ENCODE measurements at regions not wholly inside any gene's neighbourhood (a gene's known extent, or its start where the extent isn't known, plus 50 kb on each side); places are given as distances from the start of the nearest gene placed in this dataset.
"Not testable (repeated sequence)": the region's sequence is repeated elsewhere in the genome, so short reads cannot be mapped to it uniquely, and the experiment has no call there.

- no peak for DNase-seq
Measured at GRCh38 chr12:108423486-108423885, 84.4 kb upstream of the CMKLR1 start.

DNA sequence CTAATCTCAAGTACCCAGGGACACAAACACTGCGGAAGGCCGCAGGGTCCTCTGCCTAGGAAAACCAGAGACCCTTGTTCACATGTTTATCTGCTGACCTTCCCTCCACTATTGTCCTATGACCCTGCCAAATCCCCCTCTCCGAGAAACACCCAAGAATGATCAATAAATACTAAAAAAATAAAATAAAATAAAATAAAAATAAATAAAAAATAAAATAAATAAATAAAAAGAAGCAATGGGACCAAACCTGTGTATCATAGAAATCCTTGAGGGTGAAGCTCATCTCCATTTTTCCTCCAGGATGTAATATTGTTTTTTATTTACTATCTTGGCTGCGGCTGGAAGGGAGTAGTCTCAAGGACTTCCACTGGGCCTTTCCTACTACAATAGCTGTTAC is 82.0 kb upstream of the CMKLR1 start:
- not testable (repeated sequence) for DNase-seq

DNA sequence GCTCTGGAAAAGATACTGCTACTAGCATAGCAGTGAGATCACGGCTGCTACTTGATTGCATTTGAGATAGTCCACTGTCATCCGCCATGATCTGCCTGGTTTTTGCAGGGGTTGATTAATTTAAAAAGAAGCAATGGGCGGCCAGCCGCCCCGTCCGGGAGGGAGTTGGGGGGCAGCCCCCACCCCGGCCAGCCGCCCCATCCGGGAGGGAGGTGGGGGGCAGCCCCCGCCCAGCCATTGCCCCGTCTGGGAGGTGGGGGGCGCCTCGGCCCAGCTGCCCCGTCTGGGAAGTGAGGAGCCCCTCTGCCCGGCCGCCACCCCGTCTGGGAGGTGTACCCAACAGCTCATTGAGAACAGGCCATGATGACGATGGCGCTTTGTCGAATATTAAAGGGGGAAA is 81.3 kb upstream of the CMKLR1 start:
- DNase-seq: not testable (repeated sequence)

DNA sequence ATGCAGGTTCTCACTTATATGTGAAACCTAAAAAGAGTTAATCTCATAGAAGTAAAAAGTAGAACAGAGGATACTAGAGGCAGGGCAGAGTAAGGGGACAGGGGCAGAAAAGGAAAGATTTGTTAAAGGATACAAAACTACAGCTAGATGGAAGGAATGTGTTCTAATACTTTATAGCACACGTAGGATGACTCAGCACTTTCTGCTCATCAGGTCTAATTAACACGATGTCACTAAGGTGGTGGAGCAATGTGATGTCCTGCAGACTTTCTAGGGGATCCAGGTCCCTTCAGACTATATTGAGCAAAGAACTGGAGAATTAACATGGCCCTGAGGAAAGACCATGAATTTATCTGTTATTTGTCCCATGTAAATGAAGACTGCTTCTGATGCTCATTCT is 80.8 kb upstream of the CMKLR1 start:
- DNase-seq: no peak

DNA sequence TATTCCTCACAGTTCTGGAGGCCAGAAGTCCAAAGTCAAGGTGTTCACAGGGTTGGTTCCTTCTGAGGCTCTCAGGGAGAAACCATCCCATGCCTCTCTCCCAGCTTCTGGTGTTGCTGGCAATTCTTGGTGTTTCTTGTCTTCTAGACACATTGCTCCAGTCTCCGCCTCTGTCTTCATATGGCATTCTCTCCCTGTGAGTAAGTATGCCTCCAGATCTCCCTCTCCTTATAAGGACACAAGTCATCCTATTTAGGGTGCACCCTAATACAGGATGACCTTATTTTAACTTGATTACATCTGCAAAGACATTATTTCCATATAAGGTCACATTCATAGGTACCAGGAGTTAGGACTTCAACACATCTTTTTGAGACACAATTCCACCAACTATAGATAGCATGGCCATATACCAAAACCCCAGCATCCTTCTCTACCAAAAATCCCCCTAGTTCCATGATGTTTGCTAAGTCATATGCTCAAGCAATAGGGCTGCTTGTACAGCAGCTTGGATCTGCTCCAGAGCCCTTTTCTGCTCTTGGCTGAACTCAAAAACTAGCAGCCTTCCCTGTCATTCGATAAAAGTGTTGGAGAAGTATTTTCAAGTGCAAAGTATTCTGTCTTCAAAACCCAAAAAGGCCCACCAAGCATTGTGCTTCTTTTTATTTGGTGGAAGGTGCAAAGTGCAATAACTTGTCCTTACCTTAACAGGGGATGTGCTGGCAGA is 79.2 kb upstream of the CMKLR1 start:
- DNase-seq: no peak

- no peak for DNase-seq
Measured at GRCh38 chr12:108414021-108414420, 74.9 kb upstream of the CMKLR1 start.

DNA sequence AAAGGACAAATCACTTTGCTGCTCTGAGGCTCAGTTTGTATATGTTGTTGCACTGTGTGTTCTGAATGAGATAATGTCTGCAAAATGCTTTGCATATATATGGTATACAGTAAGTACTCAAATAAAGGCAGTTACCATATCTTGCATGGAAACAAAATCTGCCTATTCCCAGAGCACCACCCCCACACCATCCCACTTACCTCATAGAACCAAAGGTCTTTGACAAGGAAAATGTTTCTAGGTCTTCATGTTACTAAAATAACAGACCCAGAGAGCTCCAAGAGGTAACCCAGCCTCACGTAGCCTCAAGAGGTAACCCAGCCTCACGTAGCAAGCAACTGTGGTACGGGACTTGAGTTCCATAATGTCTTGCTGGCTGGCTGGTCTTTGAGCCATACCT is 71.6 kb upstream of the CMKLR1 start:
- DNase-seq: no peak

- no peak for DNase-seq
Measured at GRCh38 chr12:108409481-108409880, 70.4 kb upstream of the CMKLR1 start.

DNA sequence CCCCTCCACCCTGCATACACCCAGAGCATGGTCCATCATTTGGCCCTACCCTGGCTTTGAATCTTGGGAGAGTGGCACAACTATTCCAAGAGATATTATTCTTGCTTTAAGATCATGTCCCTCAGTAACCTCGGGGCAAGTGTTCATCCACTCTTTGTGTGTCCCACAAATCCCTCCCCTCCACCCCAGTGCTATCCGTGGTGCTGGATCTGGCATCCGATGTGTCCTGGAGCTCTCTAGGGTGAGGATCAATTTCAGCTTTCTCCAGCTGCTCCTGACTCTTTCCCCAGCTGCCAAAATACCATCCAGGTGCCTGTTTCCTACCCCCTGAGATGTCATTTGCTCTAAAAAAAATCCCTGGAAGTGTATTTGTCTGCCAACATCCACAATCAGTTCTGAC is 64.8 kb upstream of the CMKLR1 start:
- no peak for DNase-seq

DNA sequence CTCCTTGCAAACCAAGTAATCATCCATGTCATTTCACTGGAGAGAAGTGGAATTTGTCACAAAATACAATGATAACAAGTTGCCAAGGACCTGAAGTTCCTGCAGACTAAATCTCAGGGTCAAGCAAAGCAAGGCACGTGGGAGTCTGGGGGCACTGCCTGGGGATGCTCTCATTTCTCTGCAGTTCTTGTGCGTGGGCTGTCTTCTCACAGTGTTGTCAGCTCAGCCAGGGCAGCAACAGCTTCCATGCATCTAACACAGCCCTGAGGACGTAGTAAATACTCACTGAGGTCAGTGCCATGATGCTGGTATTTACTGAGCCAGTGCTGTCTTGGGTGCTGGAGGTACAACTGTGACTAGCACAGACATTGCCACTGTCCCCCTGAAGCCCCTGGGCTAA is 62.9 kb upstream of the CMKLR1 start:
- DNase-seq: no peak

DNA sequence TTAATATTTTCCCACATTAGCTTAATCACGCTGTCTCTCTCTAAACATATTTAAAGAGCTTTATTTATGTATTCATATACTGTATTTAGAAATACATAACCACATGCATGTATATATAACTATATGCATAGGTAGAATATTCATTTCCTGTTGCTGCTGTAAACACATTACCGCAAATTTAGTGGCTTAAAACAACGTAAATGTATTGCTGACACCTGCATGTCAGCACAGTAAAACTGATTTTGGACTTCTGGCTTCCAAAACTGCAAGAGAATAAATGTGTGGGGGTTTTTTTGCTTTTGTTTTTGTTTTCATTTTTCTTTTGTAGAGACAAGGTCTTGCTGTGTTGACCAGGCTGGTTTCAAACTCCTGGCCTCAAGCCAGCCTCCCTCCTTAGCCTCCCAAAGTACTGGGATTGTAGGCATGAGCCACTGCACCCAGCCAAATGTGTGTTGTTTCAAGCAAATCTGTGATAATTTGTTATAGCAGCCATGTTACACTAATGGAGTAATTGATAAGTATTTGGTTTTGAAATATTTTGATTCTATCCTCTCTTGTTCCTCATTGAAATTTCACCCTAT is 61.9 kb upstream of the CMKLR1 start:
- peak in 1 of 2 experiments; percentile 24 for DNase-seq

DNA sequence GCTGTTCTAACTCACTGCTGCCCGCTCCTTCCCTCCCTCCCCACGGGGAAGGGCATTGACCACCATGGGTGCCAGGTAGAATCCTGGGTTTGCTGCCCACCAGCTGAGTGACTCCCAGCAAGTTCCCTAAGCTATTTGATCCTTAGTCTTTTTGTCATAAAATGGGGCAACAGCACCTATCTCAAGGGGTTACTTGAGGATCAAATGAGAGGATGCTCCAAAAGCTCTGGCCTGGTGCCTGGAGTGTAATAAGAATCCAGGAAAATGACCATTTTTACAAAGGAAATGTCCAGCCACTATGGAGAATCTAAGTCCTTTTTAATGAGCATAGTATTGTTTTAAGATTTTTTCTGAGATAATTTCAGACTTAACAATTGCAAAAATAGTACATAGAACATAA is 61.4 kb upstream of the CMKLR1 start:
- peak in 1 of 2 experiments; percentile 34 for DNase-seq

GRCh38 chr12:108400056-108400455 is 60.9 kb upstream of the CMKLR1 start:
- peak; percentile 56 to 80 for DNase-seq

GRCh38 chr12:108399514-108399913 is 60.4 kb upstream of the CMKLR1 start:
- peak in 1 of 2 experiments; percentile 80 for DNase-seq

GRCh38 chr12:108394196-108394595 is 55.1 kb upstream of the CMKLR1 start:
- DNase-seq: peak; percentile 92 to 98

GRCh38 chr12:108392284-108392683 is 53.2 kb upstream of the CMKLR1 start:
- DNase-seq: no peak

- DNase-seq: peak in 1 of 2 experiments; percentile 23
Measured at GRCh38 chr12:108390495-108391203, 51.5 kb upstream of the CMKLR1 start.

GRCh38 chr12:108389544-108389943 is 50.4 kb upstream of the CMKLR1 start:
- DNase-seq: no peak
